WERI-Rb-1 (cell line): ENCODE measurements at regions not wholly inside any gene's neighbourhood (a gene's known extent, or its start where the extent isn't known, plus 50 kb on each side); places are given as distances from the start of the nearest gene placed in this dataset.
"Not testable (repeated sequence)": the region's sequence is repeated elsewhere in the genome, so short reads cannot be mapped to it uniquely, and the experiment has no call there.

Experiments
- DNase-seq: peaks from one replicate; pipeline ENCODE4 v3.0.0-alpha.2; 2020
- H3K27ac ChIP-seq: fragments of 250-450 bp; sonication (Bioruptor Pico); 2 replicates; pipeline ENCODE4 v1.5.1; 2020; ENCODE audit warnings: mild to moderate bottlenecking, moderate library complexity
- H3K27me3 ChIP-seq: fragments of 250-450 bp; sonication (Bioruptor Pico); 2 replicates; pipeline ENCODE4 v1.5.1; 2021; ENCODE audit warnings: mild to moderate bottlenecking, low read depth, moderate library complexity; ENCODE audit not compliant: insufficient read depth, severe bottlenecking
- H3K36me3 ChIP-seq: fragments of 250-450 bp; sonication (Bioruptor Pico); 2 replicates; pipeline ENCODE4 v1.5.1; 2020; ENCODE audit warnings: mild to moderate bottlenecking, moderate library complexity
- H3K4me3 ChIP-seq: 2 replicates; pipeline ENCODE4 v1.5.1; 2011; ENCODE audit warnings: low read depth, mild to moderate bottlenecking, control low read depth, low read length
- H3K9me3 ChIP-seq: fragments of 250-450 bp; sonication (Bioruptor Pico); 2 replicates; pipeline ENCODE4 v1.5.1; 2021; ENCODE audit warnings: mild to moderate bottlenecking, moderate library complexity; ENCODE audit not compliant: severe bottlenecking
- TF ChIP-seq, protein P1 (sequence below): IDR thresholded peaks from 2 replicates; pipeline ENCODE4 v1.5.1; 2011; ENCODE audit warnings: low read depth, mild to moderate bottlenecking, control low read depth, inconsistent platforms, low read length

DNA sequence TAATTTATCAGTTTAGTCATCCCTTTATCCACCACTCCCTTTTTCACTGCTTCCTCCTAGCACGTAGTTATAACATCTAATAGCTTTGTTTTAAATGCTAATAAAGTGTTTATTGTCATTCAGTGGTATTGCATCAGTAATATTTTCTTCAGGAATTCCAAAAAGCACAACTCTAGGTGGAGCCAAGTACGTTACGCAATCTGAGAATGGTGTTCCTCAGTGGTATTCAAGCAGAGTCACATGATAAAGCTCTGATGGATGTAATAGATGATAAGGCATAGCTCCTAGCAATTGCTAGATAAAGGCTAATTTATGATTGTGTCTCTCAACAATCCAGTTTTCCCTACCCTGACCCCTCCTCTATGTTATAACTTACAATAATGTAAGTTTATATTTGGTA, 494.6 kb upstream of the ADGRL4 start:
- TF ChIP-seq, protein P1, sequence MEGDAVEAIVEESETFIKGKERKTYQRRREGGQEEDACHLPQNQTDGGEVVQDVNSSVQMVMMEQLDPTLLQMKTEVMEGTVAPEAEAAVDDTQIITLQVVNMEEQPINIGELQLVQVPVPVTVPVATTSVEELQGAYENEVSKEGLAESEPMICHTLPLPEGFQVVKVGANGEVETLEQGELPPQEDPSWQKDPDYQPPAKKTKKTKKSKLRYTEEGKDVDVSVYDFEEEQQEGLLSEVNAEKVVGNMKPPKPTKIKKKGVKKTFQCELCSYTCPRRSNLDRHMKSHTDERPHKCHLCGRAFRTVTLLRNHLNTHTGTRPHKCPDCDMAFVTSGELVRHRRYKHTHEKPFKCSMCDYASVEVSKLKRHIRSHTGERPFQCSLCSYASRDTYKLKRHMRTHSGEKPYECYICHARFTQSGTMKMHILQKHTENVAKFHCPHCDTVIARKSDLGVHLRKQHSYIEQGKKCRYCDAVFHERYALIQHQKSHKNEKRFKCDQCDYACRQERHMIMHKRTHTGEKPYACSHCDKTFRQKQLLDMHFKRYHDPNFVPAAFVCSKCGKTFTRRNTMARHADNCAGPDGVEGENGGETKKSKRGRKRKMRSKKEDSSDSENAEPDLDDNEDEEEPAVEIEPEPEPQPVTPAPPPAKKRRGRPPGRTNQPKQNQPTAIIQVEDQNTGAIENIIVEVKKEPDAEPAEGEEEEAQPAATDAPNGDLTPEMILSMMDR: no peak

DNA sequence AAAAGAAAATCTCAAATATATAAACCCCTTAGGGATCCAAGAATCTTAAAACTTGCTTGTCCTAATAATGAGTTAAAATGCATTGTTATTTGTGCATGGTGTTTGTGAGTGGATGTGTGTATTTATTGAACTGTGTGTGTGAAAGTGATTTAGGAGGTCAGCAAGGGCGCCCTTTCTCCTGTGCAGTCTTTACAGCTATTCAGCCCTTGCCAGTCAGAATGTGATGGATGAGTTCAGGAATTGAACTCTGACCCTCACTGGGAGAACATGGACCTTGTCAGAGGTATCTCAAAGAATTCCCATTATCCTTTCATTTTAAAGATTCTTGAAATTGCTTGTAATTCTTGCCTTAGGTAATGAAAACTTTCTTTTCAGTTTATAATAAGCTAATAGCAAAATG, 493.0 kb upstream of the ADGRL4 start:
- Histone ChIP-seq H3K27ac (no peak overlapping the region), H3K36me3 (no peaks in the 10 kb centered on the region), H3K27me3 (no peaks in the 10 kb centered on the region), H3K9me3 (no peaks in the 10 kb centered on the region), H3K4me3 (no peak overlapping the region)
- TF ChIP-seq, protein P1: no peak
- DNase-seq: no peak

More for the DNA sequence above, 494.6 kb upstream of the ADGRL4 start:
- Histone ChIP-seq H3K4me3 (no peak overlapping the region), H3K9me3 (no peaks in the 10 kb centered on the region), H3K27me3 (no peaks in the 10 kb centered on the region), H3K27ac (no peak overlapping the region), H3K36me3 (no peaks in the 10 kb centered on the region)
- DNase-seq: no peak

DNA sequence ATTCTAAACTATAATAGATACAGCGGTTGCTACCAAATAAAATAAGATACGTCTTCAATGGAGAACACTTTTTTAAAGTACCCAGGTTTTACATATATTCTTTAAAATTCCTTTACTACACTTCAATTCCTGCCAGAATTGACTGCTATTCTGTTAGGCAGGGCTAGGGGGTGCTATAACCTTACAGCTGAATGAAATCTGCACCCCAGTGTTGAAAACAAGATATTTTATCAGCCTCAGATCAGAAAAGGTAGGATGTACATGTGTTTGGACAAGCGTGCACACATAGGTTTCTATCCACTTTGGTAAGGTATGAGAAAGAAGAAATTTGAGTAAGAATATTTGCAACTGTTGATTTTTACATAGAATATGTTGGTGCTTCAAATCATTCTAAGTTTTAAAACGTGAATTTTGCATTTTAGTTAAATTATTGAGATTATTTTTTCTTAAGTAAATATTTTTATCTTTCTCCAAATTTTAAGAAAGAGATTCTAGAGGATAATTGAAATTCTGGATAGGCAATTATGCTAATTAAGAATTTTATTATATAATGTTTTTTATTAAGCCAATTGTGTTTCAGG, 490.8 kb upstream of the ADGRL4 start:
- Histone ChIP-seq H3K9me3 (no peaks in the 10 kb centered on the region), H3K27ac (no peak overlapping the region)

DNA sequence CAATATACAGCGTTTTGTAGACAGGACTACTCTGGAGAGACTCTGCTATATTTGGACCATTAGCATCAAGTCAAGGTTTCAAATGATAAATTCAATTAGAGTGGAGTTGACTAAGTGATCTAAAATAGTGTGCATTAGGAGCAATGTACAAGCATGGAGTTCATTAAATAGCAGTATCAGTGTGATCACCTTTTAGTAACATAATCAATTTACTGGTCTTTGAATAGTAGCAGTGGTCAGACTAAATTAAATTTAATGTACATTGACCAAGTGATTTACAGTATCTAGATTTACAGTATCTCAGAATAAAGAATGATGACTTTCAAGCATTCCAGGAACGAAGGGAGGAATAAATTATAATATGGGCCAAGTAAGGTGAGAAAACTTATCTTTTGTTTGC, 489.6 kb upstream of the ADGRL4 start:
- H3K9me3 ChIP-seq: no peaks in the 10 kb centered on the region

More for the DNA sequence above, 490.8 kb upstream of the ADGRL4 start:
- Histone ChIP-seq H3K36me3 (no peaks in the 10 kb centered on the region), H3K4me3 (no peak overlapping the region), H3K27me3 (no peaks in the 10 kb centered on the region)
- DNase-seq: peak; percentile 28
- TF ChIP-seq, protein P1: peak; percentile 64

DNA sequence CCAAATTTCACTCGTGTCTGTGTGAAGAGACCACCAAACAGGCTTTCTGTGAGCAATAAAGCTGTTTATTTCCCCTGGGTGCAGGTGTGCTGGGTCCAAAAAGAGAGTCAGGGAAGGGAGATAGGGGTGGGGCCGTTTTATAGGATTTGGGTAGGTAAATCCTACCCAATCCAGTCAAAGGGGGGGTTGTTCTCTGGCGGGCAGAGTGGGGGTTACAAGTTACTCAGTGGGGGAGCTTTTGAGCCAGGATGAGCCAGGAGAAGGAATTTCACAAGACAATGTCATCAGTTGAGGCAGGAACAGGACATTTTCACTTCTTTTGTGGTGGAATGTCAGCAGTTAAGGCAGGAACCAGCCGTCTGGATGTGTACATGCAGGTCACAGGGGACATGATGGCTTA, 487.2 kb upstream of the ADGRL4 start:
- not testable (repeated sequence) for H3K27me3 ChIP-seq, H3K9me3 ChIP-seq, H3K36me3 ChIP-seq, H3K4me3 ChIP-seq, DNase-seq, H3K27ac ChIP-seq

More for the DNA sequence above, 489.6 kb upstream of the ADGRL4 start:
- TF ChIP-seq, protein P1: no peak
- no peak overlapping the region for H3K27ac ChIP-seq
- no peaks in the 10 kb centered on the region for H3K36me3 ChIP-seq
- H3K27me3 ChIP-seq: no peaks in the 10 kb centered on the region
- no peak overlapping the region for H3K4me3 ChIP-seq
- DNase-seq: no peak

DNA sequence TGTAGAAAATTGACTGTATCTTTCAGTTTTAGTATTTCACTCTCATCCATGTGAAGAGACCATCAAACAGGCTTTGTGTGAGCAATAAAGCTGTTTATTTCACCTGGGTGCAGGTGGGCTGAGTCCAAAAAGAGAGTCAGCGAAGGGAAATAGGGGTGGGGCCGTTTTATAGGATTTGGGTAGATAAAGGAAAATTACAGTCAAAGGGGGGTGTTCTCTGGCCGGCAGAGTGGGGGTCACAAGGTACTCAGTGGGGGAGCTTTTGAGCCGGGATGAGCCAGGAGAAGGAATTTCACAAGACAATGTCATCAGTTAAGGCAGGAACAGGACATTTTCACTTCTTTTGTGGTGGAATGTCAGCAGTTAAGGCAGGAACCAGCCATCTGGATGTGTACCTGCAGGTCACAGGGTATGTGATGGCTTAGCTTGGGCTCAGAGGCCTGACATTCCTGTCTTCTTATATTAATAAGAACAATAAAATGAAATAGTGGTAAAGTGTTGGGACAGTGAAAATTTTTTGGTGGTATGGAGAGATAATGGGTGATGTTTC, 482.1 kb upstream of the ADGRL4 start:
- not testable (repeated sequence) for H3K27me3 ChIP-seq, H3K27ac ChIP-seq, DNase-seq, H3K9me3 ChIP-seq, H3K36me3 ChIP-seq, H3K4me3 ChIP-seq

DNA sequence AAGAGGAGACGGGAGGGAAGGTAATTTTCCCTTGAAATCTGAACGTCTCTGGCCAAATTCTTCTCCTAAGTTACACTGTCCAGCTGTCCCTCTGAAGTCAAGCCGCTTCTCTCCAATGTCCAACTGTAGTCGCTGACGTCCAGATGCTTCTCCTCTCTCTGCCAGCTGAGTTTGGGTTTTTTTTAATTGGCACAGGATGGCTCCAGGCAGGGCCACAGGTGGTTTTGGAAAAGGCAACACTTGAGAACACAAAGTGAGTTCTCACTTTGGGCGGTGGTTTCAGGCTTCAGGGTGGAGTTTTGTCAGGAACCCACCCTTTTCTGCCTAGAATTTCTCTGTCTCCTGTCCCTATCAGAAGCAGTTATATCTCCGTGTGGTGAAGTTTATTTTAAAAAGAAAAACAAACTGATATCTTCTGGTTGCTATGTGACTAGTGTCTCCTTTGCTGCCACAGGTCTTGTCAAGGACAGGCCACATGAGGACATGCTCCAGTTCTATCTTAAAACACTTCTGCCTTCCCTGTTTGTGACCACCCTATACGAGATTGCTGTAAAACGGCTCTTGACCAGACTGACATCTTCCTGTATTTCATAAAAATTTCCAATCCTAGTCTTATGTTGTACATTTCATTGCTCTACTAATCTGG, 472.3 kb upstream of the ADGRL4 start:
- H3K36me3 ChIP-seq: no peaks in the 10 kb centered on the region
- H3K27me3 ChIP-seq: no peaks in the 10 kb centered on the region
- no peak overlapping the region for H3K4me3 ChIP-seq
- no peak for DNase-seq
- no peaks in the 10 kb centered on the region for H3K9me3 ChIP-seq
- TF ChIP-seq, protein P1: no peak
- H3K27ac ChIP-seq: no peak overlapping the region
